ENCODE measurements at regions not wholly inside any gene's neighbourhood (a gene's known extent, or its start where the extent isn't known, plus 50 kb on each side); places are given as distances from the start of the nearest gene placed in this dataset.

DNA sequence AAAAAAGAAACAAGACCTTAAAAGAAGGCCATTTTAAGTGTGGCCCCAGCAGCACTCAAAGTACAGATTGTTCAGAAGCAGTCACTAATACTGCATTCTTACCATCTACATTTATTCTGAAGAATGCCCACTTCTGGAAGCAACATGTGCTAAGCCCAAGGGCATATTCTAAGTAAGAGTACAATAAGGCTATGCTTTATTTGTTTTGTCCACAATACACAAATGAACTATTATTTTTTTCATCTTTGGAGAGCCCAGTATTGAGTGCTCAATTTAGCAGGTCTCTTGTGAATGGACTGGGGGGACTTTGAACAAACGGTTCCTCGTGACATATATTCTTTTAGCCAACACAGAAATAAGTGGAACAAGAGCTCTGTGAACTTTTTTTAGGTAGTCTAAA, 191.4 kb upstream of the CHORDC1 start:
- dilution Hi-C loops (cut with MboI; ENCODE audit: extremely low pct_ligation_motif_present, low sequenced_read_pairs) (no loop called here), intact Hi-C loops (cut with micrococcal nuclease) (no loop called here)
- no peak overlapping the region for H2AFZ ChIP-seq (ENCODE audit: low read depth, low read length)

DNA sequence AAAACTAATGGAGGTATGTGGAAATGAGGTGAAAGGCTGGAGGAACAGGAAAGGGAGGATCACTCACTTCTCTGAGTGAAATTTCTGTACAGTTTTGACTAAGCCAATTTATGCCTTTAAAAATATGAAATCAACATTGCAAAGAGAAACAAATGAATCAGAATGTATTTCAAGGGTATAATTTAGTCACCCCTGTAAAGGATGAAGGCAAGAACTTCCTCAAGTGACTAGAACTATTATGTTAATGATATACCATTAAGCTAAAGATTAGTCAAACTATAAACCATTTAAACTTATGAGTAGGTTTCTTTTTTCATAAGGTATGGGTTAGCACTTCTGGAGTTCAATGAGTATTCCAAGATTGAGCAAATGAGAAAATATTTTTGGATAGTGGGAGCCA, 184.5 kb upstream of the CHORDC1 start:
- CTCF ChIA-PET, result no interaction called here
- no peaks in the 10 kb centered on the region for H3K4me1 ChIP-seq (ENCODE audit: control insufficient read depth, extremely low read depth, insufficient read depth, low read length)
- BruUV-seq (replicated peaks), result no TSS peak
- H3K36me3 ChIP-seq (ENCODE audit: control insufficient read depth in 2 of 2, extremely low read depth in 1 of 2, insufficient read depth in 2 of 2, low read length in 2 of 2), result no peaks in the 10 kb centered on the region
- TF ChIP-seq, protein P1, sequence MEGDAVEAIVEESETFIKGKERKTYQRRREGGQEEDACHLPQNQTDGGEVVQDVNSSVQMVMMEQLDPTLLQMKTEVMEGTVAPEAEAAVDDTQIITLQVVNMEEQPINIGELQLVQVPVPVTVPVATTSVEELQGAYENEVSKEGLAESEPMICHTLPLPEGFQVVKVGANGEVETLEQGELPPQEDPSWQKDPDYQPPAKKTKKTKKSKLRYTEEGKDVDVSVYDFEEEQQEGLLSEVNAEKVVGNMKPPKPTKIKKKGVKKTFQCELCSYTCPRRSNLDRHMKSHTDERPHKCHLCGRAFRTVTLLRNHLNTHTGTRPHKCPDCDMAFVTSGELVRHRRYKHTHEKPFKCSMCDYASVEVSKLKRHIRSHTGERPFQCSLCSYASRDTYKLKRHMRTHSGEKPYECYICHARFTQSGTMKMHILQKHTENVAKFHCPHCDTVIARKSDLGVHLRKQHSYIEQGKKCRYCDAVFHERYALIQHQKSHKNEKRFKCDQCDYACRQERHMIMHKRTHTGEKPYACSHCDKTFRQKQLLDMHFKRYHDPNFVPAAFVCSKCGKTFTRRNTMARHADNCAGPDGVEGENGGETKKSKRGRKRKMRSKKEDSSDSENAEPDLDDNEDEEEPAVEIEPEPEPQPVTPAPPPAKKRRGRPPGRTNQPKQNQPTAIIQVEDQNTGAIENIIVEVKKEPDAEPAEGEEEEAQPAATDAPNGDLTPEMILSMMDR (IDR thresholded peaks at IDR 0.05; ENCODE audit: extremely low read depth in 1 of 2, insufficient read depth in 1 of 2, low read depth in 1 of 2, low read length in 2 of 2), result no peak
- TF ChIP-seq POLR2AphosphoS5 (IDR thresholded peaks at IDR 0.05; ENCODE audit: insufficient read depth, low read depth, low read length), result no peak
- TF ChIP-seq MYC (IDR thresholded peaks at IDR 0.05; ENCODE audit: low read depth, low read length), result no peak
- TF ChIP-seq FOS (IDR thresholded peaks at IDR 0.05; ENCODE audit: borderline replicate concordance, insufficient read depth, low read length), result no peak
- TF ChIP-seq GATA2 (IDR thresholded peaks at IDR 0.05; ENCODE audit: insufficient read depth, insufficient read length, low read depth, low read length), result no peak
- TF ChIP-seq, protein P2, sequence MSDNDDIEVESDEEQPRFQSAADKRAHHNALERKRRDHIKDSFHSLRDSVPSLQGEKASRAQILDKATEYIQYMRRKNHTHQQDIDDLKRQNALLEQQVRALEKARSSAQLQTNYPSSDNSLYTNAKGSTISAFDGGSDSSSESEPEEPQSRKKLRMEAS (IDR thresholded peaks at IDR 0.05; ENCODE audit: insufficient read depth, insufficient read length), result no peak
- no peaks in the 10 kb centered on the region for H4K20me1 ChIP-seq (replicated peaks; ENCODE audit: control insufficient read depth, extremely low read depth, insufficient read depth, low read length)
- no peaks in the 10 kb centered on the region for H3K27me3 ChIP-seq (ENCODE audit: control insufficient read depth in 2 of 2, insufficient read depth in 2 of 2, low read length in 2 of 2)
- no peak overlapping the region for H3K4me3 ChIP-seq (replicated peaks in 1 of 3; ENCODE audit: insufficient read depth in 1 of 3, low read depth in 1 of 3, low read length in 3 of 3)
- no peak overlapping the region for H2AFZ ChIP-seq (ENCODE audit: low read depth, low read length)
- dilution Hi-C loops (cut with MboI; ENCODE audit: extremely low pct_ligation_motif_present, low sequenced_read_pairs) (no loop called here), intact Hi-C loops (cut with micrococcal nuclease) (no loop called here)
- no peaks in the 10 kb centered on the region for H3K9me1 ChIP-seq (replicated peaks; ENCODE audit: control insufficient read depth, extremely low read depth, insufficient read depth, low read length)
- no peak overlapping the region for H3K27ac ChIP-seq (ENCODE audit: insufficient read depth, low read depth, low read length)
- no peak overlapping the region for H3K9ac ChIP-seq (replicated peaks; ENCODE audit: extremely low read depth, insufficient read depth, low read length)
- no peak for DNase-seq (ENCODE audit: low read depth, low spot score)
- no peak overlapping the region for H3K4me2 ChIP-seq (ENCODE audit: insufficient read depth, low read length)
- FAIRE-seq, result no peak
- no peaks in the 10 kb centered on the region for H3K9me3 ChIP-seq (replicated peaks; ENCODE audit: control insufficient read depth, insufficient read depth, low read length)
- H3K79me2 ChIP-seq (ENCODE audit: control insufficient read depth, insufficient read depth, low read length), result no peaks in the 10 kb centered on the region
- POLR2A ChIA-PET, result no interaction called here

More for the DNA sequence above, 191.4 kb upstream of the CHORDC1 start:
- TF ChIP-seq, protein P1 (IDR thresholded peaks at IDR 0.05; ENCODE audit: extremely low read depth in 1 of 2, insufficient read depth in 1 of 2, low read depth in 1 of 2, low read length in 2 of 2), result no peak
- no peak for TF ChIP-seq GATA2 (IDR thresholded peaks at IDR 0.05; ENCODE audit: insufficient read depth, insufficient read length, low read depth, low read length)
- no peak for TF ChIP-seq POLR2AphosphoS5 (IDR thresholded peaks at IDR 0.05; ENCODE audit: insufficient read depth, low read depth, low read length)
- no peak for TF ChIP-seq MYC (IDR thresholded peaks at IDR 0.05; ENCODE audit: low read depth, low read length)
- no peak for TF ChIP-seq POLR2A (IDR thresholded peaks at IDR 0.05; ENCODE audit: low read depth, low read length)
- ChIA-PET POLR2A (no interaction called here), CTCF (no interaction called here)
- no peaks in the 10 kb centered on the region for H3K36me3 ChIP-seq (ENCODE audit: control insufficient read depth in 2 of 2, extremely low read depth in 1 of 2, insufficient read depth in 2 of 2, low read length in 2 of 2)
- FAIRE-seq (no peak), DNase-seq (ENCODE audit: low read depth, low spot score) (no peak)
- H3K79me2 ChIP-seq (ENCODE audit: control insufficient read depth, insufficient read depth, low read length), result no peaks in the 10 kb centered on the region
- no peaks in the 10 kb centered on the region for H3K27me3 ChIP-seq (ENCODE audit: control insufficient read depth in 2 of 2, insufficient read depth in 2 of 2, low read length in 2 of 2)
- H3K9ac ChIP-seq (replicated peaks; ENCODE audit: extremely low read depth, insufficient read depth, low read length), result no peak overlapping the region
- H3K9me3 ChIP-seq (replicated peaks; ENCODE audit: control insufficient read depth, insufficient read depth, low read length), result no peaks in the 10 kb centered on the region
- no peaks in the 10 kb centered on the region for H4K20me1 ChIP-seq (replicated peaks; ENCODE audit: control insufficient read depth, extremely low read depth, insufficient read depth, low read length)
- no peak overlapping the region for H3K27ac ChIP-seq (ENCODE audit: insufficient read depth, low read depth, low read length)
- BruUV-seq (replicated peaks), result no TSS peak
- no peaks in the 10 kb centered on the region for H3K9me1 ChIP-seq (replicated peaks; ENCODE audit: control insufficient read depth, extremely low read depth, insufficient read depth, low read length)
- no peaks in the 10 kb centered on the region for H3K4me1 ChIP-seq (ENCODE audit: control insufficient read depth, extremely low read depth, insufficient read depth, low read length)
- no peak overlapping the region for H3K4me2 ChIP-seq (ENCODE audit: insufficient read depth, low read length)
- H3K4me3 ChIP-seq (replicated peaks in 1 of 3; ENCODE audit: insufficient read depth in 1 of 3, low read depth in 1 of 3, low read length in 3 of 3), result no peak overlapping the region

All from endothelial cell of umbilical vein (primary cell).